GM19452 (cell line): ENCODE measurements at regions not wholly inside any gene's neighbourhood (a gene's known extent, or its start where the extent isn't known, plus 50 kb on each side); places are given as distances from the start of the nearest gene placed in this dataset.
"Not testable (repeated sequence)": the region's sequence is repeated elsewhere in the genome, so short reads cannot be mapped to it uniquely, and the experiment has no call there.

Experiments used
- ATAC-seq: cut with Tn5 transposase; IDR thresholded peaks from one replicate; pipeline ENCODE4 v1.9.1; 2021; ENCODE audit not compliant: unreplicated experiment

GRCh38 chr6:147651-148050 is 144.6 kb upstream of the DUSP22 start:
- ATAC-seq = not testable (repeated sequence)

- peak; percentile 94 for ATAC-seq
Observed at GRCh38 chr6:148051-148984, 144.0 kb upstream of the DUSP22 start.

DNA sequence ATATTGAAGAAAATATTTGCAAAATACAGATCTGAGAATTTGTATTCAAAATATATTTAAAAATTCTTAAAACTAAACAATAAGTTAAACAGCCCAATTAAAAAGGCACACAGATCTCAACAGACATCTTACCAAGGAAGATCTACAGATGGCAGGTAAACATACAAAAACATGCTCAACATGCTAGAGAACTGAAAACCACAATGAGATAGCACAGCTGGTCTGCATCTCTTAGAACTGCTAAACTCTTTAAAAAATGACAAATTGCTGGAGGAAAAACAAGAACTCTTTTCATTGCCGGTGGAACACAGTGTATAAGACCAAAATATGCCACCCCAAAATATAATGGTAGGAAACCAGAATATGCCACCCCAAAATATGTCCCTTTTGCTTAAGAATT is 142.1 kb upstream of the DUSP22 start:
- not testable (repeated sequence) for ATAC-seq

DNA sequence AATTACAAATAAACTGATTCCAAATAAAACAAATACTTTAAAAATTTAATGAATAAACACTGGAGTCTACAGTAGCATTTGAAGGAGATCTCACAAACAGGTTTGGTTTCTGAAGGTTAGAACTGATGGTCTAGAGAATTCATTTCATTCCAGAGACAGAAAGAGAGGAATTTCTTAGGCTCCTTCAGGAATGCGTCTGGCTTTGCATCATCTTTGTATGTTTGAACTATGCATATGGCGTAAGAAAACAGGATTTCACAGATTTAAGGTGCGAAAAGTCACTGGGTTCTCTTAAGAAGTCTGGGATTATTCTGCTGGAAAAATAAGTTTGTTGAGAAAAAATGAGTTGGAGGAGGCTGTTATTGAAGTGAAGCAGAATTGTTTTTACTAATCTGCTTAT is 139.9 kb upstream of the DUSP22 start:
- ATAC-seq = not testable (repeated sequence)

DNA sequence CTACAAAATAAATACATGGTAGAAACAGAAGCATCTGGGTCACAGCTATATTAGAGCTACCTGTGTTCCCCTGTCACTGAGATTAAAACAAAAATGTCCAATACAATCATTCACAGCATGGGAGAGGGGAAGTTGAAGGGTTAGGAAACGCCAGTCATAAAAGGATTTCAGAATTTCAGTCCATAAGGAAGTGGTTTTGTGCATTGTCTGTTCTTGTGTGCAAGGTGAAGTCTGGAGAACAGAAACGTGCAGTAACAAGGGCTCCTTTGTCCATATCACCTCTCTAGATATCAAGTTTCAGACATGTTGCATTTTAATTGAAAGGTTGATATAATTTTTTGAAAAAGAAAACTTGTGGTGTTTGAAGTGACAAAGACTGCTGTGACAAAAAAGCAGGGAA is 139.3 kb upstream of the DUSP22 start:
- ATAC-seq = not testable (repeated sequence)

GRCh38 chr6:153867-154266 is 138.4 kb upstream of the DUSP22 start:
- ATAC-seq = not testable (repeated sequence)

- not testable (repeated sequence) for ATAC-seq
Observed at GRCh38 chr6:154321-155092, 137.8 kb upstream of the DUSP22 start.

DNA sequence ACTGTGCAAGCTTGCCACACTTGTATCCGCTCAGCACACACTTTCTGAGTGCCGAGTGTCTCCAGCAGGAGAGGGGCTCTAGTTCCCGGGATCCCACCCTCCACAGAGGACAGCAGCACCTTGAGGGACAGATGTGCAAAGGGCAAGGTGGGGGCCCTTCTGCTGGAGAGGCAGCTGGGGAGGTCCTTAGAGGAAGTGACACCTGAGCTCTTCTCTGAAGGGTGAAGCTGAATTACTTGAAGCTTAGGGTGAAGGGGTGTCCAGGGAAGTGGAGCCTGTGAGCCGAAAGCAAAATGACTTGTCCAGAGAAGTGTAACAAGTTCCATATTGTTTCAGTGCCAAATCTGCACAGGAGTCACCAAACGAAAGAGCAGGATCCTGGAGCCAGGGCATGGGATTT is 136.3 kb upstream of the DUSP22 start:
- no peak for ATAC-seq

- ATAC-seq = not testable (repeated sequence)
Observed at GRCh38 chr6:156441-157140, 135.7 kb upstream of the DUSP22 start.

DNA sequence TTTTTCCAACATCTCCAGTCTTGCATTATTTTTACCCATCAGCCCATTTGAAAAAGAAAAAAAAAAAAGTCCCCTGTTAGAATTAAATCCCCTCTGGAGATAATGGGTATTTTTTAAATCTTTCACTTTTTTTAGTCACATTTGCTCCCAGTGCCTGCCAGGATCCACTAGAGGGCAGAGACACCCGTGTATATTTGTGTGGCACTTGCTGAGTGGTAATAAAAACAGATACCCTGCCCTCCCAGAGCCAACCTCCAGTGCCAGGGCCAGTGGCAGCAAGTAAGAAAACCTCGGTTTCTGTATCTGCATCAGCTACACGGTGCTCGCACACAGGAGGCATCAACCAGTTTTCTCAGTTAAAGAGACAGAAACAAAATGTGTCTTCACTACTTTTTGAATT is 135.1 kb upstream of the DUSP22 start:
- not testable (repeated sequence) for ATAC-seq

- not testable (repeated sequence) for ATAC-seq
Observed at GRCh38 chr6:161657-162056, 130.6 kb upstream of the DUSP22 start.

DNA sequence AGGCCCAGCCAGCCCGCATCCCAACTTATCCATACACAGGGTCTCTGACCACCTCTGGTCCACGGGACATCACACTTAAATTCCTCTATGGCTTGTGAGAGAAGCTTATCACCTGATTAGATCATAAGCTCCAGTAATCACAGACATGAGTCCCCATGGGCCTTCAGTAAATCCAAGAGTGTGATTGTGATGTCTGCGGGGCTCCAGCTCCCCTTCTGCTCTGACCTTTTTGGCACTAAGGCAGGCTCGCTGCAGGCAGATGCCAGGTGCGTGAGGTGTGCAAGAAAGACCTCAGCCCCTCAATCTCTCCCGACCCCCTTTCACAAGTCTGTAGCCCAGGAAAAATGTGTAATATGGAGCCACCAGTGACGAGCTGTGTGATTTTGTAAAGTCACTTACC is 127.6 kb upstream of the DUSP22 start:
- ATAC-seq = no peak

GRCh38 chr6:165263-165662 is 127.0 kb upstream of the DUSP22 start:
- no peak for ATAC-seq

DNA sequence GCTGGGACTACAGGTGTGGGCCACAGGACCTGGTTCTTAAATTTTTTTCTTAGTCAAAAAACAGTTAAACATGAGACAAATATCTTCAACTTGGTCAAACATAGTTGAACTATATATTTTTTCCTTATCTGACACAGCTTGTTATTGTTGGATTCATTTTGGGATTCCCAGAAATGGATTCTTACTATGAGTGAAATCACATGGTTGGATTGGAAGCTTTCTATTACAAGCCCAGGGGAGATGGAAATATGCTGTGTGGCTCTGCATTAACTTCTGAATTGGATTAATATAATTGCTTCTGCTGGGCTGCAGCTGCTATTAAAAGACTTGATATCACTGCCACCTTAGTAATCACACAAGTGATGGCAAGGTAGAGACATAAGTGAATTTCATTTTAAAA is 126.4 kb upstream of the DUSP22 start:
- no peak for ATAC-seq

DNA sequence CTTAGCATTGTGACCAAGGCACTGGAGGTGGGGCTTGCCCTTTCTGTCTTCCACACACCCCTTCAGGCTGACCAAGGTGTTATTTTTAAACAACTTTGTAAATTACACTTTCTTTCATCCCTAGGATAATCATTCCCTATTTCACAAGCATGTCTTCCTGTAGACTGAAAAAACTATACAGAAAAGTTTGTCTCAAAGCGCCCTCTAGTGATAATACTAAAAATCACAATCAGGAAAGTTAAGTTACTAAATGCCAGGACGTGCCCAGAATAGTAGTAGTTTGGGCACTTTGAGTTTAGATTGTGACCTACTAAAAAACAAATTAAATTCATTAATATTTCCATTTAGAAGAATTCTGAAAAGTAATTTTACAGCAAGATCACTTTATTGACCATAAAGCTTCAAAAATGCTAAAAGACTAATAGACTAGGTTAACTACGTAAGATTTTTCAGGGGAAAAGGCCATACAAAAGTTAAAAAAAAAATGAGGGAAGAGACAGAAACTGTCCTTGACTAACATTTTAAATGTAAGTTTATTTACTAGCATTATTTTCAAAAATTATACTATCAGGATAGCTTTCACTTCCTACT is 123.3 kb upstream of the DUSP22 start:
- no peak for ATAC-seq

DNA sequence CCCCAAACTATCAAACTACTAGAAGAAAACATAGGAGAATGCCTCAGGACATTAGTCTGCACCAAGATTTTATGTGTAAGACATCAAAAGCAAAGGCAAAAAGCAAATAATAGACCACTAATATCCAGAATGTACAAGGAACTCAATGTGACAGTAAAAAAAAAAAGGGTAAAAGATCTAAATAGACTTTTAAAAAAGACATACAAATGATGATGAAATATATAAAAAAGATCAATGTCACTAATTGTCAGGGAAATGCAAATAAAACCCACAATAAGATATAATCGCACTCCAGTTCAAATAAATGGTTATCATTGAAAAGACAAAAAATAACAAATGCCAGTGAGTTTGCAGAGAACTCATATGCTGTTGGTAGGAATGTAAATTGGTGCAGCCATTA is 118.3 kb upstream of the DUSP22 start:
- ATAC-seq = no peak

DNA sequence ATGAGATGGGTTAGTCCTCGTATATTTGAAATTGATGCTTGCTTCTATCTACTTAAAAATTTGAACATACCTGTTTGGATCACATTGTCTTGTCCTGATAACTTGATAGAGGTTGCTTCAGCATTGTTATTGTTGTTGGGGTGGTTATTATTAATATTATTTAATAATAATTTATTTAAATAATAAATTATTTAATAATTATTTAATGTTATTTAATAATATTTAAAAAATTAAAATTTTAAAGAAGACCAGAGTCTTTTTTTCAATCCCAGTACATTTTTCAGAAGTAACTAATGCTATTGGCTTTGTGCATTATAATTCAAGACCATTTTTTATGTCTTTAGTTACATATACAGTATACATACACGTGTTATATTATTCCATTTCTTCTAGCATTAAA is 116.6 kb upstream of the DUSP22 start:
- no peak for ATAC-seq

DNA sequence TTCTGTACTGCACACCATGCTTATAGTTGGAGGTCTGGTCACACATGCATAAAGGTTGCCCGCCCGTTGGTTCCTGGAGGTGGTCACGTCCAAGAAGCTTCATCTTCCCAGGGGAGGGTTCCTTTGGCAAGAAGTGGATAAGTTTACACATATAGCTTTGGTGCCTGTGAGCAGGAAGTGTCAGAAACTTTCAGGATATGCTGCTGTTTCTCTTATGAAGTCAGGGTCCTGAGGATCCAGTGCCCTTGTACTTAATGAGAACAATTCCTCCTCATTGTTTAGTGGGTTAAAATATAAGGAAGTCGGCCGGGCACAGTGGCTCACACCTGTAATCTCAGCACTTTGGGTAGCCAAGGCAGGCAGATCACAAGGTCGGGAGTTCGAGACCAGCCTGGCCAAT is 115.5 kb upstream of the DUSP22 start:
- no peak for ATAC-seq

DNA sequence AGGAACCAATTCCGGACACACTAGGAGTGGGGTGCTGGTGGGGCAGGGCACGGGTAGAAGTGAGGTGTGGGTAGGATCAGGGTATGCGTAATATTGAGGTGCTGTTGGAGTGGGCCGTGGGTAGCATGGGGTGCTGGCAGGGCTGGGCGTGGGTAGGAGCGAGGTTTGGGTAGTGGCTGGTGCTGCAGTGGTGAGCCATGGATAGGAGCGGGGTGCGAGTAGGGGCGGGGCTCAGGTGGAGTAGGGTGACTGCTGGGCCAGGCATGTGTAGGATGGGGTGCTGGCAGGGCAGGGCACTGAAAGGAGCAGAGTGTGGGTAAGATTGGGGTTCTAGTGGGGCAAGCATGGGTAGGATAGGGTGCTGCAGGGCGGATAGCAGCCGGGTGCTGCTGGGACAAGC is 114.2 kb upstream of the DUSP22 start:
- ATAC-seq = no peak

GRCh38 chr6:178929-179328 is 113.4 kb upstream of the DUSP22 start:
- not testable (repeated sequence) for ATAC-seq

GRCh38 chr6:179340-179950 is 112.8 kb upstream of the DUSP22 start:
- ATAC-seq = no peak
